KBM-7 (cell line): ENCODE measurements at regions not wholly inside any gene's neighbourhood (a gene's known extent, or its start where the extent isn't known, plus 50 kb on each side); places are given as distances from the start of the nearest gene placed in this dataset.
"Not testable (repeated sequence)": the region's sequence is repeated elsewhere in the genome, so short reads cannot be mapped to it uniquely, and the experiment has no call there.

Source experiments
- DNase-seq: peaks from one replicate; pipeline ENCODE4 v3.0.0-alpha.2; 2015
- in situ Hi-C: fragments of 300-500 bp; cut with MboI; formaldehyde crosslinking; loops from 2 replicates; pipeline ENCODE4 v1.14.3; 2020; ENCODE audit warnings: low sequenced_read_pairs, low pct_unique_long_range_greater_than_20kb, mixed read lengths

DNA sequence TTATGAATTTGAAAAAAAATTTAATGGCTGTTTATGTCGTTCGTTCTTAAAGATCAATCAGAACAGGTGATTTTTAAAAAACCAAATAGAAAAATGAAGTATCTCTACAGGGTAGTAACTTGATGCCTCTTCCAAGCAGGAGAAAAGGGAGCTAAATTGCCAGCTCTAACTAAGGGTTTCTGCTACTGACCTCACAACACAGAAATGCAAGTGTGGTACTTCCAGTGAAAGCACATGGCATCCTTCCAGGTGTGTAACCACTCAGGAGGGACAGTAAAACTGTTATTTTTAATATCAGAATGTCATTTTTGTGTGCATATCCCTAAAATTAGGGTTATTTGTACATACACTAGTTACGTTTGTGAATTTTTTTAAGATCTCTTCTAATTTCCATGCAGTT lies 116.8 kb upstream of the ZCCHC13 start:
- in situ Hi-C loops = no loop called here
- no peak for DNase-seq

DNA sequence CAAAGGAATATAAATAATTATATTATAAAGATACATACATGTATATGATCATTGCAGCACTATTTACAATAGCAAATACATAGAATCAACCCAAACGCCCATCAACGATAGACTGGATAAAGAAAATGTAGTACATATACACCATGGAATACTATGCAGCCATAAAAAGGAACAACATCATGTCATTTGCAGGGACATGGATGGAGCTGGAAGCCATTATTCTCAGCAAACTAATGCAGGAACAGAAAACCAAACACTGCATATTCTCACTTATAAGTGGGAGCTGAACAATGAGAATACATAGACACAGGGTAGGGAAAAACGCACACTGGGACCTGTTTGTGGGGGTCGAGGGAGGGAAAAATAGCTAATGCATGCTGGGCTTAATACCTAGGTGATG lies 120.9 kb upstream of the ZCCHC13 start:
- in situ Hi-C loops = not testable (repeated sequence)

DNA sequence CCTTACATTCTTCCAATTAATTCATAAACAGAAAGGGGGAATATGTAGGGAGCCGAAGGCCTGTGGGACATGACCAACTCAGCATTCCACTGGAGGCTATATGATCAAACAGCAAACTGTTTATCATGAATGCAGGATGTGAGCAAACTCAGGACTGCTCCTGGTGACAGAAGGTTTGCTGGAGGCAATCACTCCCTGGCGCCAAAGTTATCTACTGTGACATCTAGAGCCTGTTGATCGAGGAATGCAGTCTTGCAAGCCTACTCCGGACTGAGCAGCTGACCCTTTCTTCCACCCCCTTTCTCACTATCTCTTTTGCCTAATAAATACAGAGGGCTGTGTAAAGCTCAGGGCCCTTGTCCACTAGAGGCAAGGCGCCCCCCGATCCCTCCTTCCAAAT lies 122.0 kb upstream of the ZCCHC13 start:
- in situ Hi-C loops, DNase-seq: not testable (repeated sequence)

More for the DNA sequence above, 120.9 kb upstream of the ZCCHC13 start:
- DNase-seq = not testable (repeated sequence)

DNA sequence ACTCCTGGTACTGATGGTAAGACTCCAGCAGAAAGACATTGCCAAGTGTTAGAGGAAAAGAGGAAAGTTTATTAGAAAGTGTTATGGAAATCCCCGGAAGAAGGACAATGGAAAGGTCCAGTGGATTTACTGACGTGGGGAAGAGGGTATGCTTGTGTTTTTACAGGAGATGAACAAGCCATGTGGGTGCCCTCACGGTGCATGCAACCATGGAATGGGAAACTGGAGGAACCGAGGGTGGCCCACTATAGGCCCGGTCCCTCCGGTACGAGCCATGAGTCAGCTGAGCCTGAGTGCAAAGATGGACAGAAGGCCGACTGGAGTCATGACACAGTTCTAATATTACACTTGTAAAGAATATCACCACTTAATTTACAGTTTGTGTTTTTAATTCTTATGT lies 123.3 kb upstream of the ZCCHC13 start:
- in situ Hi-C loops = no loop called here
- no peak for DNase-seq

DNA sequence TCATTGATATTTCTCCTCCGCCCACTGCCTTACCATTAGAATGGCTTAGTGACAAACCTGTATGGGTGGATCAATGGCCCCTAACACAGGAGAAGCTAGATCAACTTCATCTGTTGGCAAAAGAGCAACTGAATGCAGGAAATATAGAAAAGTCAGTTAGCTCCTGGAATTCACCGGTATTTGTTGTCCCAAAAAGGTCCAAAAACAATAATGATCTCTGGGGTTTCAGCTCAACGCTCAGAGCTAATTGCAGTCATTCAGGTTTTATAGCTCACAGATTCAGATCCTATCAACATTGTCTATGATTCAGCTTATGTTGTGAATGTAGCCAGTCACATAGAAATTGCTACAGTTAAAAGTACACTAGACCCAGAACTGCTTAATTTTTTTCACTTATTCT lies 124.0 kb upstream of the ZCCHC13 start:
- in situ Hi-C loops = no loop called here
- DNase-seq = no peak

DNA sequence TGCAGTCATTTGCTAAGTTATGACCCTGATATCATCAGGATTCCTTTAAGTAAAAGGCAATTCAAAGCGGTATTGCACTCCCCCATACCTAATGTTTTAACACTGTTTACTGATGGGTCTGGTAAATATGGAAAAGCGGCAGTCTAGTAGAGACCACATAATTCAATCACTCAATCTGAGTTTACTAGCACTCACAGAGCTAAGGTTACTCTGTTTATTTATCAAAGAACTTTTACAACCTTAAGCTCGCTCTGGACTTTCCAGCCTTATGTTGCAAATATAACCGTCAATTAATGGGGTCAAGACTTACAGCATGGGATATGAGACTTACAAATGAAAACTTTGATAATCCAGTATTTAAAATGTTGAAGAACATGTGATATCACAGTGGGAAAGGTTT lies 124.5 kb upstream of the ZCCHC13 start:
- no peak for DNase-seq
- in situ Hi-C loops = no loop called here

DNA sequence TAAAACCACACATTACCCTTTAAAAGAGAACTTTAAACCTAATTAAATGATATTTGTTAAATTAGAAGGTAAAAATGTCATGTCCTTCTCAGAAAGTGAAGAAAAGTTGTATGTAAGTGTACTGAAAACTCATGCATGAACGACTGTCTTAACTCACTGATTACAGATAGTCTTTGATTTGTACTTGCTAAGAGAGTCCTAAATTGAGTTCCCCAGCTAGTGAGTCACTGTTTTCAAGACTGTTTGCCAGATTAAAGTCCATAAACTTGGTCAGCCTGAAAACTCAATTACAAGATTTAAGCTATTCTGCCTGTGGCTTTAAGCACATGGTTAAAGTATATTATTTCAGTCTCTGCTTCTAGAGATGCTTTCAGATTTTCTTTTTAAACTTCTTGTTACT lies 124.9 kb upstream of the ZCCHC13 start:
- DNase-seq = no peak

DNA sequence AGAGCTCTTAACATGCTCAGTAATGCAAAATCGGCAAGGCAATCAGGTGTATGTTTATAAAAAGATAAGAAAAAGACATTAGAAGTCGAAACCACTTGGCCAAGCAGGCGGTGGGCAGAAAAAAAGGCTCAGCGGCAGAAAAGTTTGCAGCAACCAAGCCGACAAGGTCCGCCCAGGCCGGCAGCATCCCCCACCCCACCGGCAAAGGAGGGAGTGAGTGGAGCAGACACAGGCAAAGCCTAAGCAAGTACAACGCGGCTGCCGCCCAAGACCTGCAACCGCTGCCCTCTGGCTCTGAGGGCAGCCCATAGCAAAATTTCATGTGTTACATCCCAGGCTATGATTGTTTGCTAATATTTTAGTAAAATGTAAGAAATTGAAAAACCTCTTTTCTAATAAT lies 125.4 kb upstream of the ZCCHC13 start:
- in situ Hi-C loops = no loop called here
- no peak for DNase-seq

More for the DNA sequence above, 124.9 kb upstream of the ZCCHC13 start:
- in situ Hi-C loops = no loop called here

DNA sequence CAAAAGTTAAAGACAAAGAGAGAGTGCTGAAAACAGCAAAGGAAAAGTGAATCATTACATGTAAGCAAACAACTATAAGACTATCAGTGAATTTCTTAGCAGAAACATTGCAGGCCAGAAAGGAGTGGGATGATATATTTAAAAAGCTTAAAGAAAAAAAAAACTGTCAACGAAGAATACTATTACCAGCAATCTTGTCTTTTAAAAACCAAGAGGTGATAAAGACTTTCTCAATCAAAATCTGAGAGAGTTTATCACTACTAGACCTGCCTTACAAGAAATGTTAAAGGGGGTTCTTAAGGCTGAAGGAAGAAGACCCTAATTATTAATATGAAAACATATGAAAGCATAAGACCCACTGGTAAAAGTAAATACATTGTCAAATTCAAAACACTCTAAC lies 132.5 kb upstream of the ZCCHC13 start:
- DNase-seq = no peak
- in situ Hi-C loops = no loop called here

DNA sequence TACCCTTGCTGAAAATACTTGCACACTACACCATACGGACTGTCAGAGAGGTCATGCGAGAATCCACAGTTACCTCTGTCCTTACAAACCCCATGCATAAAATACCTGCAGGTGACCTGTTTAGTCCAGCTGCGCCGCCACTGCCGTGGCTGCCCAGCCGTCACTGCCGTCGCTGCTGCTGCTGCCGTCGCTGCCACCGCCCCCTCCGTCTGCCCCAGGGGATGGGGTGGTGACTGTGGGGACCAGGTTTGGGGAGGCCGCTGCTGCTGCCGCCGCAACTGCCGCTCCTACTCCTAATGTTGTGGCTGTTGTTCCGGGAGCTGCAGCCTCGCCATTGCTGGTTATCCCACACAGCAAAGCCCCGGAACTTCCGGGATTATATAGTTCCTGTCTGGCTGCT lies 141.8 kb upstream of the ZCCHC13 start:
- in situ Hi-C loops = no loop called here
- no peak for DNase-seq

DNA sequence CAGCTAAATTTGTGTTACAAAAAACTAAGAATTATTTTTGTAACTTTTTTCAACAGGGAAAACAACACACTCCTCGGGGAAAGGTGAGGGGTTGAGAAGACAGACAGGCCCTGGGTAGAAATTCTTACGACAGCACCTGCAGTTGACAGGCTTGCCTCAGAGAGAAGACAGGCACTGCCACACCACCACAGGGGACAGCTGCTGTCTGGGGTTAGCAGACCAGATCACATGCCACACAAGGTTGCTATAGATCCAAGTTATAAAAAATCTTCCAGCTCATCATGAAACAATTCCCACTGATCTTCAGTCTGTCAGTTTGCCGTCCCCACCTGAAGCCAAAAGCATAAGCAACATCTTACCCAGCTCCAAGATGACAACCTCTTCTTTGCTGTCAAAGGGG lies 143.2 kb upstream of the ZCCHC13 start:
- no peak for DNase-seq
- in situ Hi-C loops = no loop called here

DNA sequence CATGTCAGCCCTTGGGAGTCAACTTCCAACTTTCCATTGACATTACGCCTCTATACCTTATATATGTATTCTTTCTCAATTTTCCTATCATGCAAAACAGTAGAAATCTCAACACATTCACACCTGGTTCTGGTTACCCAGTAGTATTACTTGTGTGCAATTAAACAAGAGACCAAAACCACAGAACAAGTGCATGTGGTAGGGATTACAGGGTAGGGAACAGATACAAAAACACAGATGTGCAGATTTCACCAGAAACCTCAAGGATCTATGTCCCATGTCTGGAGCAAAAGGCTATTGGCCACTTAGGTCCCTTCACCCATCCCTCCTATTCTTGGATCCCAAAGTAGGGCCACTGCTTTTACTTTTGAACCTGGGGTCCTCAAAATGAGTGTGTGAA lies 143.6 kb upstream of the ZCCHC13 start:
- in situ Hi-C loops = no loop called here
- DNase-seq = no peak

DNA sequence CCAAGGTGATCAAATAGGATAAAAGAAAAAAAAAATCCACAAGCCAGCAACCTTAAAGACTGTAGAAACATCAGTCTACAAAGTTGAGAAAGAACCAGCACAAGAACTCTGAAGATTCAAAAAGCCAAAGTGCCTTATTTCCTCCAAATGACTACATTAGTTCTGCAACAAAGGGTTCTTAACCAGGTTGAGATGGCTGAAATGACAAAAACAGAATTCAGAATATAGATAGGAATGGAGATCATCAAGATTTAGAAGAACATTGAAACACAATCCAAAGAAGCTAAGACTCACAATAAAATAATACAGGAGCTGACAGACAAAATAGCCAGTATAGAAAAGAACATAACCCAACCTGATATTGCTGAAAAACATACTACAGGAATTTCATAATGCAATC lies 156.5 kb upstream of the ZCCHC13 start:
- no peak for DNase-seq
- in situ Hi-C loops = loop anchor here (25.0 kb wide), 1 partner anchor 285 kb away; the partner anchor contains the start of gene XIST

DNA sequence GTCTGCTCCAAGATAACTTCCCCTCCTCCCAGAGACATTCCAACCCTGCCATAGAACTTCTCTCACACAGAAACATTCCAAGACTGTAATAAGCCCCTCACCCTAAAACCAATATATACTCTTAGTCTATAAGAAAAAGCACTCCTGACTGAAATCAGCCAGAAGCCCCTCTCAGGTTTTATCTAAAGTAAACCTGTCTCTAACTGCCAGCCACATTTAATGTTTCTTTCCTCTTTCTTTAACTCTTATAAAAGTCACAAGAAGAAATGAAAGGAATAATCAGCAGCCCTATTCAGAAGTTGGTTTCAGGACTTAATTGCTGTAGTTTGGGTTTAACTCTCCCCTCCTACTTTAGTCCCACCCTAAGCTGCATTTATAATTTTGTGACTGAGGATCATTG lies 165.0 kb upstream of the ZCCHC13 start:
- in situ Hi-C loops = loop anchor here (25.0 kb wide), 1 partner anchor 277 kb away; the partner anchor contains the start of gene XIST
- DNase-seq = no peak

DNA sequence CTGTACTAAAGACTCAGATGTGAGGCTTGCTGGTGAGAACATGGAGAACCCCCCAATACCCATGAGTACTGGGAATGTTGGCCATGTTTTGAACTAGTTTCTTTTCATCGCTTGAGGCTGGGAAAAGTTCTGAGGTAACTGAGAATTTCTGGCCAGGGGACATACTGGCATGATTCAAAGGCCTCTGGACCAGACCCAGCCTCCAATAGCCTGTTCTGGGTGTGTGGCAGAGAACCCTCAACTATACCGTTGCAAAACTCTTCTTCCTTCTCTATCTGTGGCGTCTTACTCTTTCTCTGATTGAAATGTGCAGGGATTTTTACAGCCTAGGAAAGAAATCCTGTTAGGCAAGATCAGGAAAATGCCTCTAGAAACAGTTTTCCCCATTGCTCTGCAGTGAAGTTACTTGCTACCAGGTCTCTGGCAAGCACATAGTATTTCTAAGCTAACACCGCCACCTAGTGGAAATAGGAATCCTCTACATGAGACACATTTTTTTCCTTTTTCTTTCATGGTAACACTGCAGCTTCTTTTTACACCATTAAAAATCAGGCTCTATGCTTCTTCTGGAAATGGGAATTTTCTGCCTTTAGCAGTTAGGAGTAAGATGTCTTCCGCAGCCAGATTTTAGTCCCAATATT lies 170.7 kb upstream of the ZCCHC13 start:
- in situ Hi-C loops = loop anchor here (25.0 kb wide), 1 partner anchor 271 kb away; the partner anchor contains the start of gene XIST

DNA sequence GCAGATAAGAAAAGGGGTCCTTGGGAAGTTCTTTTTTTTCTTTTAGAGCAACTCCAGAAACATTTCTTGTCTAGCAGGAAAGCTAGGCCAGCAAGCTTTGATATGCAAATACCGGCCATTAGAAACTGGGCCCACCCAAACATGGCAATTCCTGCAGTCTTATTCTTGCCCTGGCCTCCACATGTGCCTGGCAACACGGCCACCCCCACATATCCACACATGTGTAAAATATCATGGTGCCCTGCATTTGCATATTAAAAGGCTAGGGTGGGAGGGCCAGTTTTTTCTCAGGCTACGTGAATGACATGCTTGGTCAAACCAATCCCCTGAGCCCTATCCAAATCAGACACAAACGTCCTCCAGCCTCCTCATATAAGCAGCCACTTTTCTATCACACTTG lies 171.7 kb upstream of the ZCCHC13 start:
- DNase-seq = no peak
- in situ Hi-C loops = loop anchor here (25.0 kb wide), 1 partner anchor 270 kb away; the partner anchor contains the start of gene XIST

More for the DNA sequence above, 170.7 kb upstream of the ZCCHC13 start:
- DNase-seq = peak; percentile 71

DNA sequence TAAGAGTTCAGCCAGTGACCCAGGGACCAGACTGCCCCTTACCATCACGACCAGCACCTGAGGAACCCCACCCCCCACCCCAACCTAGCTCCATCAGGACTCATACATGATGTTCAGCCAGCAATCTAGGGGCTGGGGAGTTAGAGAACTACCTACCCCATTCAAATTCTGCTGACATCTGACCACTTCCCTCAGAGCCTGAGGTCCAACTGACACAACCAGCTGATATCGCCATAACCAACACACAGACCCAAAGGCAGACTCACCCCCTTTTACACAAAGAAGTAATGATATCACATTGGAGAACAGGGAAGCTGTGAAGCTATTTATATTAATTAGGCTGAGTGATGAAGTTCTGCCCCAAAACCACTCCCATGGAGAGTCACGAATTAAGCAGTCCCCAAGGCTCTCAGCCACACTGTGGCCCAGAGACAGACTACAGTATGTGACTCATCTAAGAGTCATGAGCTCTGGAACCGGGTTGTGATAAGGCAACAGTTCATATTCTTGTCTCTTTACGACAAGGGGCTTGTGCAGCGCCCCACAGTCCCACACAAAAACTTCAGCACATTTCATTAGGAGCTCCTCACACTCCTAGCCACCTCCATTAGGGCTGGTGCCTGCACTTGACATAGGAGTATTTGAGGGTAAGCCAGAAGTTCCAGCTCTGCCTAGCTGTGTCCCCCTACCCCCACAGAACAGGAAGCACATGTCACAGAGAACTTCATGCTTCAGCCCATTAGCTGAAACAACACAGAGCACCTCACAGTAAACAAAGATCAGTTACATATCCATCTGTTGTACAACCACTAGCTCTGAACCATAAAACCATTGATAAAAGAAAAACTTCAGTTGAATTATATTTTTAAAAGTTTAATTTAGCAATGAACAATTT lies 184.7 kb upstream of the ZCCHC13 start:
- peak; percentile 14 for DNase-seq
- in situ Hi-C loops = no loop called here

DNA sequence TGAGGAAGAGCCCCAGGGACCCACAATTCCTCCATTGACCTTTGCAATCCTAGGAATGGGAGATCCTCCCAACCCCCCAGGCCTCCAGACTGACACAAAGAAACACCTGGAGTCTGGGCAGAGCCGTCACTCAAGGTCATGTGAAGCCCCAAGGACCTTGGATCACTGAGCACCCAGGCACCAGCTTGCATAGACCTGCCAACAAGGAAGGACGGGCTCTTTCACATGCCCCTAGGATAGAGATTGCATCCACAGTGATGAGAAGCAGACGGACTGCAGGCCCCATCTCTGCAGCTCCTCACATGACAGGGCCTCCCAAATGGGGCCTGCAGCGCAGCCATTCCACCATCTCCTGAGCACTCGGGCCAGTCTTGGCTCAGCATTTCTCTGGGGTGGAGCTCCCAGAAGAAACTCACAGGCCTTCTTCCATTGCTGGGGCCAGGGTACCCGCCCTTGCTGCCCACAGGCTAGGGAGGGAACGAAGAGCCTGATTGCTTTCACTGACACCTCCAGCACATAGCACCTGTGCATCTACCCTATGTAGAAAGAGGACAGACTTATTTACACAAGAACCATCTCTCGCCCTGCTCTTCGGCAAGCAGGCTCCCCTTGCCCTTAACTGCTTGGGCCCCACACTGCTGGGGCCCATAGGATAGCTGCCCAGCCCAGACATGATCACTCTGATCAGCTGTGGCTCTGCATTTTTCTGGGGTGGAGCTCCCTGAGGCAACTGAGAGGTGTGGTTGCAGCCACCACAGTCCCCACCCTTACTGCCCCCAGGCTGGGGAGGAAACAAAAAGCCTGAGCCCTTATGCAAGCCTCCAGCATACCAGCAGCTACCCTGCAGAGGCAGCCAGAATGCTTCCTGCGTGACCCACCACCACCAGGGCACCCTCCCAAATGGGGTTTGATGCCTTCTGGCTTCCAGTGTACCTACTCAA lies 185.7 kb upstream of the ZCCHC13 start:
- no peak for DNase-seq
- in situ Hi-C loops = no loop called here

DNA sequence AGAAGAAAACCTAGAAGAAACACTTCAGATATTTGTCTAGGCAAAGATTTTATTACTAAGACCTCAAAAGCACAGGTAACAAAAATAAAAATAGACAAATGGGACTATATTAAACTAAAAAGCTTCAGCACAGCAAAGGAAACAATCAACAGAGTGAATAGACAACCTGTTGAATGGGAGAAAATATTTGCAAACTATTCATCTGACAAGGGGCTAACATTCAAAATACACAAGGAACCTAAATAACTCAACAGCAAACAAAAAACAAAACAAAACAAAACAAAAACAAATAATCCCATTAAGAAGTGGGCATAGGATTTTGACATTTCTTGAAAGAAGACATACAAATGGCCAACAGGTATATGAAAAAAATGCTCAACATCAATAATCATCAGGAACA lies 192.7 kb upstream of the ZCCHC13 start:
- in situ Hi-C loops = no loop called here

More for the DNA sequence above, 192.7 kb upstream of the ZCCHC13 start:
- no peak for DNase-seq
